NCI-H1436 treated with DMSO at 0.1 percent for 48 hours (cell line): ENCODE measurements at regions not wholly inside any gene's neighbourhood (a gene's known extent, or its start where the extent isn't known, plus 50 kb on each side); places are given as distances from the start of the nearest gene placed in this dataset.
A peak's percentile ranks its signal among the peaks of the same experiment; 100 is the strongest.

Source experiments
- DNase-seq: peaks from one replicate; lab custom pipeline; 2025; lab: John Stamatoyannopoulos, UW

GRCh38 chr7:25314731-25315267 is 86.5 kb upstream of the NPVF start:
- DNase-seq: no peak

- DNase-seq: no peak
These were observed 88.1 kb upstream of the NPVF start for GRCh38 chr7:25316366-25316765.

- peak; percentile 12 for DNase-seq
These were observed 89.8 kb upstream of the NPVF start for GRCh38 chr7:25318047-25318446.

- no peak for DNase-seq
These were observed 91.4 kb upstream of the NPVF start for GRCh38 chr7:25319707-25320106.

GRCh38 chr7:25320791-25321190 is 92.5 kb upstream of the NPVF start:
- no peak for DNase-seq

- DNase-seq: no peak
These were observed 93.1 kb upstream of the NPVF start for GRCh38 chr7:25321424-25321823.

GRCh38 chr7:25322473-25322872 is 94.2 kb upstream of the NPVF start:
- no peak for DNase-seq

GRCh38 chr7:25325186-25325757 is 97.0 kb upstream of the NPVF start:
- no peak for DNase-seq

- DNase-seq: no peak
These were observed 98.3 kb upstream of the NPVF start for GRCh38 chr7:25326501-25327156.

- no peak for DNase-seq
These were observed 101.5 kb upstream of the NPVF start for GRCh38 chr7:25329815-25330214.

GRCh38 chr7:25333296-25333928 is 105.1 kb upstream of the NPVF start:
- no peak for DNase-seq

- DNase-seq: no peak
These were observed 119.2 kb upstream of the NPVF start for GRCh38 chr7:25347360-25348066.

- DNase-seq: no peak
These were observed 119.8 kb upstream of the NPVF start for GRCh38 chr7:25348104-25348503.

- no peak for DNase-seq
These were observed 121.2 kb upstream of the NPVF start for GRCh38 chr7:25349283-25350017.

GRCh38 chr7:25350041-25350440 is 121.8 kb upstream of the NPVF start:
- DNase-seq: no peak

- no peak for DNase-seq
These were observed 123.5 kb upstream of the NPVF start for GRCh38 chr7:25351761-25352160.

GRCh38 chr7:25353196-25353595 is 124.9 kb upstream of the NPVF start:
- no peak for DNase-seq

GRCh38 chr7:25353732-25354131 is 125.4 kb upstream of the NPVF start:
- no peak for DNase-seq

GRCh38 chr7:25356534-25357151 is 128.4 kb upstream of the NPVF start:
- no peak for DNase-seq

- DNase-seq: no peak
These were observed 130.6 kb upstream of the NPVF start for GRCh38 chr7:25358926-25359325.

GRCh38 chr7:25359471-25360059 is 131.3 kb upstream of the NPVF start:
- peak; percentile 96 for DNase-seq
